ENCODE measurements at regions not wholly inside any gene's neighbourhood (a gene's known extent, or its start where the extent isn't known, plus 50 kb on each side); places are given as distances from the start of the nearest gene placed in this dataset.

GRCh38 chr14:101478796-101479410, 82.4 kb upstream of the DIO3 start:
- DNase-seq (ENCODE audit: low read depth in 2 of 2) = no peak

- no peak for DNase-seq (ENCODE audit: low read depth in 2 of 2)
These were observed 81.1 kb upstream of the DIO3 start for GRCh38 chr14:101480022-101480746.

DNA sequence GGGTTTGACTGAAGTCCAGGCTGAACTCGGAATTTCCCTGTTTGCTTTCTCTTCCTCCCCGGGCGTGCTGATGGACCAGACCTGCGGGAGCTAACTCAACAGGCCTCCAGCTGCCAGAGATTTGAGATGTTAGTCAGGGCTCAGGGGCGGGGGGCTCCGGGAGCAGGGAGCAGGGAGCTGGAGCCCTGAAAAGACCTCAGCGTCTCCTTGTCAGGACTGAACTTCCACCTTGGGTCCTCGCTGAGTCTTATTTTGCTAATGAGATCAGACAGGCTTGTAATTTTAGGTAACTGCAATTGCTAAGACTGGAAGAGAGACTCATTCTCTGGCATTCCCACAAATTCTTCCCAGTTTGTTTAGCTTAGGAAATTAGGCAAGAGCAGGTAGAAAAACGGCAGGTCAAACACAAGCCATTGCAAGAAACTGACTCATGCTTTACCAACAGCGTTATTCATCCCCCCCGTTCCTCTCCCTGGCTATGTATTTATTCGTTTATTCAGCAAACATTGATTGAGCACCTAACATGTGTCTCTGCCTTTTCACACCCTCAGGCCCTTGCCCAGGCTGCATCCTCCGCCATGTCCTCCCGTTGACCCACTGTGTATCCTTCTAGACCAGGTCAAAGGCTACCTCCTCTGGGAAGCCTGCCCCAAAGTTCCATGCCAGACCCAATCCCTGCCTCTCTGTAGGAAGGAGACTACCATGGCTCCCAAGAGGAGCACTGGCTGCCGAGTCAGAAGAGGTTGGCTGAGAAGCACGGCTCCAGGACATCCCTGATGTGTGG, 80.4 kb upstream of the DIO3 start:
- no peak for DNase-seq (ENCODE audit: low read depth in 2 of 2)

- DNase-seq (ENCODE audit: low read depth in 2 of 2) = no peak
These were observed 79.7 kb upstream of the DIO3 start for GRCh38 chr14:101481557-101481956.

DNA sequence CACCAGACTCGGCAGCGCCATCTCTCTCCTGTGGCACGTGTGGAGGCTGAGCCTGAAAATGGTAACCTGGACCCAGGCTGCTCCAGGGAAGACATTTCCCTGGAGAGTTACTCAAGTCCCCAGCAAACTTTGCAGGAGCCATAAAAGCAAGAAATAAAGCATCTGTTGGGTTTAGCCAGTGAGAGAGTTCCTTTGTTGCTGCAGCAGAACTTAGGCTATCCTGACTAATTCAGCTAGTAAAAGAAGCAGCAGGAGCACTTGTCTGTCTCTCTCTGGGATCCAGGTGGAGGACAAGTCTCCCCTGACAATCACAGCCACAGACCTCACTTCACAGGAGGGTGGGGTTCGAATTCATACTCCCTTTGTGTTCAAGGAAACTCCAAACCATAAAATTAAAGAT, 79.2 kb upstream of the DIO3 start:
- no peak for DNase-seq (ENCODE audit: low read depth in 2 of 2)

- no peak for DNase-seq (ENCODE audit: low read depth in 2 of 2)
These were observed 77.5 kb upstream of the DIO3 start for GRCh38 chr14:101483829-101484228.

DNA sequence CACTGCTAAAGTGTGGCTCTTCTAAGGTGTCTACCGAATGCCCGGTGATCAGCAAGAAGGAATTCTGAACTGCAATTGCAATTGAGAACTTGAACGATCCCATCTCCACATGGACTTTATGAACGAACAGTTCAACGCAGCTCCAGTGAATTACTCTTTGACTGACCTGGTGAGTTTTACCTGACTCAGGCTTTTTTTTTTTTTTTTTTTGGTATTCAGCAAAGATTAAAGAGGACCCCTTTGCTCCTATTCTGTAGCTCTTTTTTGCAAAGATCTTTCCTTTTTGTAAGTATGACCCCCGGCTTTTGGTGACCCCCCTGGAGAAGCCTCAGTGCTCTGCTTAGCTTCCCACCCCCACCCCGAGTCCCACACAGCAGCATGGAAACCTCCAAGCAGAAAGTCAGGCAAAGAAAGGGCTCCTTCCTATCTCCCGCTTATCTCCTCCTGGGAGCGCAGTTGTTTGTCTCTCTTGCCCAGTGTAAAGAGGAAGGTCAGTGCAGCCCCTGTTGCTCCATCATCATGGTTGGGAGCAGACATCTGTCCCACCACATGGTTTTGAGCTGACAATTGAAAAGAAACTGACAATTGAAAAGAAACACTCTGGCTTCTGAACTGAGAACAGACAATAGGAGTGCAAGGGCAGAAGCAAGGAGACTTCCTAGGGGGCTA, 72.1 kb upstream of the DIO3 start:
- DNase-seq (ENCODE audit: low read depth in 2 of 2) = no peak

DNA sequence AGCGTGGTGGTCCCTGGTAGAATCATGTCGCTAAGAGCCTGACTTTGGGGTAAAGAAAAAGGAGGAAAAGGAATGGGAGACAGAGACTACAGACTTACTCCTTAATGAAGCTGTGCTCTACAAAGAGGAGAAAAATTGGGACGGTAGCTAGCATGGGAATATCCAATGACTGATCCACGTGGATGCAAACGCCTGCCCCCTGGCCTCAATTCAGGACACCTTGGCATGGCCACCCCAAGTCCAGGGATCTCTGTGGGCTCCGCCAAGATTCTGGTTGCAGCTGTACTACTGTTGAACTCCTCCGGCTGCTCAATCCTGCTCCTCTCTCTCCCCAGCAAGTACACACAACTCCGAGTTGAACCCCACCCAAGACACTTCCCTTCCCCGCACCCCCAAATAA, 70.5 kb upstream of the DIO3 start:
- no peak for DNase-seq (ENCODE audit: low read depth in 2 of 2)

- no peak for DNase-seq (ENCODE audit: low read depth in 2 of 2)
These were observed 69.5 kb upstream of the DIO3 start for GRCh38 chr14:101491841-101492240.

DNA sequence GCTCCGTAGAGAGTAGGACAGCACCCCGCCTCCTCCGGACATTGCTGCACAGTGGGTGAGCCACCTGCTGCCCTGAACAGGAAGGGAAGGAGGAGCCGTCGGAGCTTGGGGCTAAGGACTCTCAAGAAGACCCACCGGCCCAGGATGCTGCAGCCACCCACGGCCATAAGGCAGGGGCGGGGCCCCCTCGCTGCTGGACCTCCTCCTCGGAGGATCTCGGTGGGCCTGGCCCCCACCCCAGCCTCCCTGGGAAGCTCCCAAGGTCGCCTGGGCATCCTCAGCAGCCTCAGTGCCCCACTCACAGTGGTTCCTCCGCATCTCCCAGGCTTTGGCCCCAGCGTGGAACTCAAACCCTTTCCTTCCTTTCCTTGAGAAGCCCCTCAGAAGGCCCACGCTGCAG, 68.6 kb upstream of the DIO3 start:
- DNase-seq (ENCODE audit: low read depth in 2 of 2) = no peak

DNA sequence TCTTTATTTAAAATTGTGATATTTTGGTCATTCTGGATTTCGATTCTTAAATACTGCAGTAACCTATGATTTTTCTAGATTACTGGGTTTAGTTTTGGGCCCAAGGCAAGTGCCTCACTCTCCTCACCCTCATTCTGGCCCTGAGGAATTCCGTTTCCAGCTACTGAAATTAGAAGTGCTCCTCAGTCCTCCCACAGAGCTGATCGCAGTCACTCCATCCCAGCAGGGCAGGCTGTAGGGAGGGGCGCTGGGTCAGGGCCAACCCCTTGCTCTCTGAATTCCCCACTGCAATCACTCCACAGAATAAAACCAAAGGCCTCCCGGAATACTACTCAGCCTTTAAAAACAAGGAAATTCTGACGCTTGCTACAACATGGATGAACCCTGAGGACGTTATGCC, 66.5 kb upstream of the DIO3 start:
- no peak for DNase-seq (ENCODE audit: low read depth in 2 of 2)

DNA sequence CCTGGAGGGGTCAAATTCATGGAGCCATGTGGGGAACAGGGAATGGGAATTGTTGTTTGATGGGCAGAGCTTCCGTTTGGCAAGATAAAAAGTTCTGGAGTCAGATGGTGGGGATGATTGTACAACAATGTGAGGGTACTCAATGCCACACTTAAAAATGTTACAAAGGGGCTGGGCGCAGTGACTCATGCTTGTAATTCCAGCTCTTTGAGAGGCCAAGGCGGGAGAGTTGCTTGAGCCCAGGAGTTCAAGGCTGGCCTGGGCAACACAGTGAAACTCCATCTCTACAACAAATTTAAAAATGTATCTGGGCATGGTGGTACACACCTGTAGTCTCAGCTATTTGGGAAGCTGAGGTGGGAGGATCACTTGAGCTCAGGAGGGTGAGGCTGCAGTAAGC, 66.0 kb upstream of the DIO3 start:
- DNase-seq (ENCODE audit: low read depth in 2 of 2) = no peak

DNA sequence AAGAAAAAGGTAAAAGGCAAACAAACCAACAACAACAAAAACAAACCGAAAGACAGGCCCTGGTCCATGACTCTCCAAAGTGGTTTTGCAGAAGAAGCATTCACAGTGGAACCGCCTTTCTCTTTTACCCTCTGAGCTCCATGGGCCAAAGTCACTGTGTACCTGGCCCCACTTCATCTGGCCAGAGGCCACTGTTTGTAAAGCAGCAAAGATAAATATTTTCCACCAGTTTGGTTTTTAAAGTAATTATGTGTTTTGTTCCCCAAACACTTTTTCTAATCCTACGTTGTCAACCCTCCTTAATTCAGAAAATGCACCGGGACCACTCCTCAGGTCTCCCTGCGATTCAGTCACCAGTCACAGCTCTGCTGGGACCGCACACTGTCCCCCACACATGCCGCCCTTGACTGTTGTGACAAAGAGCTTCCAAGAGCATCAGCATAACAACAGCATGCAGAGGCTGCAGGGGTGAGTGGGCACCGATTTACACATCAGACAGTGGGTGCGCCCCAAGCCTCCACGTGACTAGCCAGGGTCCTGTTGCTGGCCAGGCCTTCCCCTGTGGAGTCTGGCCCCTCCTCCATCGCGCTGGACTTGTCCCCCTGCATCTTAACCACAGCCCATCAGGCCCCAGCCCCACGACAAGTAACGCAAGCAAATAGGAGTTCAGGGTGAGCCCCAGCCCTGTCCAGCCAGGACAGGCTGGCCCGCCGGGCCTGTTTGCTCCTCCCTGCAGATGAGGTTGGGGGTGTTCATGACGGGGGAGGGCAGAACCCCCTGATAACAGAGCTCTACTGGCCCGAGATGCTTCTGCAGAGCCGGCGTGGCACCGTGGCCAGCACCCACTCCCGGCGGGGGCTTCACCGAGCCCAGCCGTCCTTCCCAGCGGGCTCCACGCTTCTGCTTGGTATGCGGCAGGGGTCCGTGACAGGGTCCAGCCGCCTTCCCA, 65.2 kb upstream of the DIO3 start:
- no peak for DNase-seq (ENCODE audit: low read depth in 2 of 2)

DNA sequence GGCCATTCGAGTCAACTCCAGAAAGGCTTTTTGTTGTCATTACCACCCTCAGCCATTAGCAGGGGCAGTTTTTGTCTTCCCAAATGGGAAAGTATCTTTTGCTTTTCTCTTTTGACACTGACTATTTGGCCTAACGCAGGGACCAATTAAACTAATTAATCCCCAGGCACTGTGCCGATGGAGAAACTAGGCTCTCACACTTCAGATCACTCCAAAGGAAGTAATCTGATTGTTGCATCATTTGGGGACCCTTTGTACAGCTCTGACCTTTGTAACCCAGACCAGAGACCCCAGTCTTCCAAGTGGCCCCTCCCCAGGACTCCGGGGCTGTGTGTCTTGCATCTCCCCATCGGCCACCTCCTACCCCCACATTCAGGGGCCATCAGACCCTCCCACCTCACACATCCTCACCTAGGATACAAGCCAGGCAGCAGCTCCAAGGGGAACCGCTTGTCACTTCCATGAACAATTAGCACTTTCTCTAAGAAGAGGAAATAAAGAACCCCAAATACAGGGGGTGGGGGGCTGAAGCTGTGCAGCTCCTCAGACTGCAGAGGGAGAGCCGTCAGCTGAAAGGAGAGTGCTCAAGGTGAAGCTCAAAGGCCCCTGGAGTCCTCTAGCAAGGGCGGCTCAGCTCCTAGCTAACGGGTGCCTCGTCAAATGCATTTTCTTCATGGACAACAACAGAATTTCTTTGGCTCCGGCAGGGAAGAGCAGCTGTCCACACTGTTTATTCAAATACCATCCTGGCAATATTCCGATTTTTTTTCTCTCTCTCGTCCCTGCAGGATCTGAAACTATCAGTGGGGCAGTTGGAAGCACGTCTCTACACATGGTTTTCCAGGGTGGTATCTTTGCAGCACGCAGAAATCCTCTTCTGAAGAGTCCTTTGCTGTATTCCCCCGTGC, 64.3 kb upstream of the DIO3 start:
- DNase-seq (ENCODE audit: low read depth in 2 of 2) = no peak

- DNase-seq (ENCODE audit: low read depth in 2 of 2) = no peak
These were observed 63.4 kb upstream of the DIO3 start for GRCh38 chr14:101497684-101498525.

DNA sequence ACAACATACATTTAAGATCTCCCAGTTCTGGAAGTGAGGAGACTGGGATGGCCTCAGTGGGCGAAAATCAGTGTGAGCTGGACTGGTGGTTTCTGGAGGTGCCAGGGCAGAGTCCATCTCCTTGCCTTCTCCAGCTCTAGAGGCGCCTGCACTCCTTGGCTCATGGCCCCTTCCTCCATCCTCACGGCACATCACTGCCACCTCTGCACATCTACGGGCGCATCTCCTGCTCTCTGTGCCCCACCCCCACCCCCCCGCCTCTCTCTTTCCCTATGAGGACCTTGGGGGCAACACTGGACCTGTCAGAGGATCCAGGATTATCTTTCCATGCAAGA, 62.8 kb upstream of the DIO3 start:
- DNase-seq (ENCODE audit: low read depth in 2 of 2) = no peak

DNA sequence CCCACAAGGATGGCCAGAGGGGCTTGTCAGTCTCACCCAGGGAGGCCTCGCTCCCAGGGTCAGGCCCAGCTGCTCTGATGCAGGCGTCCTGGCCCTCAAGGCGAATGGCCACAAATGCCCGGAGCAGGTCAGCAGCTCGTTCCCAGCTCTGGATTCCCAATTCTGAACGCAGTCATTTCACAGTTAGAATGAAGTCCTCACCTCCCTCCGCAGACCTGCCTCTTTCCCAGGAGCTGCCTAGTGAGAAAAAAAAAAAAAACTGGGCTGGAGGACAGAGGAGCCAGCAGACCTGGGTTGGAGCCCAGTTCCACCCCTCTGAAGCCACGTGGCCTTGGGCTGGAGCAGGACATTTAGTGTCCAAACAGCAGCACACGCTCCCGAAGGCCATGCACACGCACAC, 62.2 kb upstream of the DIO3 start:
- no peak for DNase-seq (ENCODE audit: low read depth in 2 of 2)

- DNase-seq (ENCODE audit: low read depth in 2 of 2) = no peak
These were observed 61.8 kb upstream of the DIO3 start for GRCh38 chr14:101499513-101499912.

- DNase-seq (ENCODE audit: low read depth in 2 of 2) = no peak
These were observed 61.2 kb upstream of the DIO3 start for GRCh38 chr14:101500061-101500460.

DNA sequence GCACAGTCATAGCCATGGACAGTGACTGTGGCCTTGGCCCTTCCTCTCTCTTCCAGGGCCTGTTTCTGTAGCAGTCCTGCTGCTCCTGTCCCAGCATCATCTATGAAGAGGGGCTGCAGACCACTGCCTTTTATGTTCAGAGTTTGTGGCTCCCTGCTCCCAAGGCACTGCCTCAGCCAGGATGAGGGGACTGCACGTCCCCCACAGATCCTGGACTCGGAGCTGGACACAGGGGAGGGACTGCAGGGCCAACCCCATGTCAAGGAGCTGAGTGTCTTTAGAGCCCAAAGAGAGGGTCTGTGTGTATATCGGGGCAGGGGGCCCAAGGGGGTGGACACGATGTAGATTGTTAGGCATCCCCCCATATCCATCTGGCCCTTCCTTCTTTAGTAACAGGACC, 60.6 kb upstream of the DIO3 start:
- DNase-seq (ENCODE audit: low read depth in 2 of 2) = no peak

Measured in stimulated activated CD4-positive, alpha-beta T cell treated with anti-CD3 and anti-CD28 coated beads, Interleukin-4, amount 100 ng/mL, for 48 hours (primary cell).